ACC112 (cell line): ENCODE measurements at regions not wholly inside any gene's neighbourhood (a gene's known extent, or its start where the extent isn't known, plus 50 kb on each side); places are given as distances from the start of the nearest gene placed in this dataset.
"Not testable (repeated sequence)": the region's sequence is repeated elsewhere in the genome, so short reads cannot be mapped to it uniquely, and the experiment has no call there.

ENCODE experiments used
- H2AFZ ChIP-seq: fragments of 200-600 bp; sonication (generic); one replicate; pipeline ENCODE4 v1.6.0; 2017; ENCODE audit warnings: antibody characterized with exemption, low read length; ENCODE audit not compliant: unreplicated experiment
- H3K27ac ChIP-seq: fragments of 200-600 bp; sonication (generic); 2 replicates; pipeline ENCODE4 v1.5.1; 2014; ENCODE audit warnings: low read depth, mild to moderate bottlenecking, antibody characterized with exemption, low read length, moderate library complexity
- H3K27me3 ChIP-seq: fragments of 200-600 bp; sonication (generic); 2 replicates; pipeline ENCODE4 v1.6.1; 2014; ENCODE audit warnings: mild to moderate bottlenecking, antibody characterized with exemption, low read length, moderate library complexity, mixed read lengths; ENCODE audit not compliant: insufficient read depth
- H3K36me3 ChIP-seq: fragments of 200-600 bp; sonication (generic); 2 replicates; pipeline ENCODE4 v1.6.1; 2016; ENCODE audit warnings: mild to moderate bottlenecking, antibody characterized with exemption, low read length, moderate library complexity, mixed read lengths; ENCODE audit not compliant: insufficient read depth
- H3K4me1 ChIP-seq: fragments of 200-600 bp; sonication (generic); one replicate; pipeline ENCODE4 v1.6.1; 2016; ENCODE audit warnings: low read length, mixed read lengths; ENCODE audit not compliant: insufficient read depth, unreplicated experiment, control insufficient read depth
- H3K4me3 ChIP-seq: fragments of 200-600 bp; sonication (generic); 2 replicates; pipeline ENCODE4 v1.5.1; 2014; ENCODE audit warnings: mild to moderate bottlenecking, low read depth, low read length
- H3K79me2 ChIP-seq: fragments of 200-600 bp; sonication (generic); one replicate; pipeline ENCODE4 v1.6.0; 2016; ENCODE audit warnings: low read length; ENCODE audit not compliant: control insufficient read depth, unreplicated experiment, insufficient read depth

DNA sequence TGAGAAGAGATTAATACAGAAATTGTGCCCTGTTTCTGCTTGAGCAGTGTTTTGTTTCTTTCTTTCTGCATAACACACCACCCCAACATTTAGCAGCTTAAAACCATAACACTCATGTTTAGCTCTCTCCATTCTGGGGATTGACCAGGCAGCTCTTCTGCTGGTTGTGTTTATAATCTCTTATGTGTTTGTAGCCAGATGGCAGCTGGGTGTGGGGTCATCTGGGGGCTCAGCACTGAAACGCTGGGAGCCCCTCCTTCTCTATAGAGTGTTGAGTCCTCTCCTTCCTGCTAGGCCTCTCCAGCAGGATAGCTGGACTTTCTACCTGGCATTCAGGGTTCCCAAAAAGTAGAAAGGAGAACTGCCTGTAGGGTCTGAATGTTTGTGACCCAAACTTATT, 270.6 kb downstream of the TTC8 start:
- Histone ChIP-seq H2AFZ (no peak overlapping the region), H3K36me3 (no peaks in the 10 kb centered on the region), H3K27ac (no peak overlapping the region), H3K4me1 (no peaks in the 10 kb centered on the region), H3K27me3 (peaks cover 4% of the 10 kb centered on the region; the same call in 1 of the 2 replicates), H3K79me2 (no peaks in the 10 kb centered on the region), H3K4me3 (no peak overlapping the region)

DNA sequence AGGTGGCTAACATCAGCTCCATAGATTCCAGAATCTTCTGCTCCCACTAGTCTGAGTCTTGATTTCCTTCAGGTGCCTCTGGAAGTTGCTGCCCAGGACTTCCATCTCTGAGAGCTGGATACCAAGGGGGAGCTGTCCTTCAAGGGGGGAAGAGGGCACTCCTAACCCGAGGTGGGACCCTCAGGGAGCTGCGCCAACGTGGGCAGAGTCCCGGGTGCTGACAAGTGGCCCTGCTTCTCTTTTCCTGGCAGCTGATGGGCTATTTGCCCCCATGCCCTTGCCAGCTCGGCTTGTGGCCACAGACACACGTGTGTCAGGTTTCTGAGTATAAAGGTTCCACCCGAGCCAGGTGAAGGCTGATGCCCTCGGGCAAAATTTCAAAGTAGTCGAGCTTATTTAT, 272.5 kb downstream of the TTC8 start:
- H3K27ac ChIP-seq, result no peak overlapping the region
- H3K79me2 ChIP-seq, result no peaks in the 10 kb centered on the region
- peaks cover 4% of the 10 kb centered on the region; the same call in 1 of the 2 replicates for H3K27me3 ChIP-seq
- no peaks in the 10 kb centered on the region for H3K36me3 ChIP-seq
- no peak overlapping the region for H2AFZ ChIP-seq
- no peak overlapping the region for H3K4me3 ChIP-seq
- H3K4me1 ChIP-seq, result no peaks in the 10 kb centered on the region

DNA sequence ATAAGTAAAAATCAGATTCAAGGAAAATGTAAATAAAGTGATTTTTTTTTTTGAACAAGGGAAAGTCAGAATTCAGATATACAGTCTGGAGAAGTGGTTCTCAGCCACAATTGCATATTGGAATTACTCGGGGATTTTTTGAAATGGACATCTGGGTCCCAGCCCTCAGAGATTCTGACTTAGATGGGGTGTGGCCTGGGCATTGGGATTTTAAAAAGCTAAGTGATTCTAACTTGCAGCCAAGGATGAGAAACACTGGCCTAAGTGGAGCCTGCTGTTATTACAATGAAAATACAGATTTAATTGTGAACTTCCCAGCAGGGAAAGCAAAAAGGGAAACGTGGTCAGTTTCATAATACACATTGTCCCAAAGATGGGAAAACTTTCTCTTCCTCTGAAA, 273.8 kb downstream of the TTC8 start:
- H3K36me3 ChIP-seq, result no peaks in the 10 kb centered on the region
- H3K79me2 ChIP-seq, result no peaks in the 10 kb centered on the region
- H3K27ac ChIP-seq, result no peak overlapping the region
- no peak overlapping the region for H2AFZ ChIP-seq
- H3K4me1 ChIP-seq, result no peaks in the 10 kb centered on the region
- H3K27me3 ChIP-seq, result 0 out of 2 replicates have a peak, but pooled peaks cover 3% of the 10 kb centered on the region
- no peak overlapping the region for H3K4me3 ChIP-seq

DNA sequence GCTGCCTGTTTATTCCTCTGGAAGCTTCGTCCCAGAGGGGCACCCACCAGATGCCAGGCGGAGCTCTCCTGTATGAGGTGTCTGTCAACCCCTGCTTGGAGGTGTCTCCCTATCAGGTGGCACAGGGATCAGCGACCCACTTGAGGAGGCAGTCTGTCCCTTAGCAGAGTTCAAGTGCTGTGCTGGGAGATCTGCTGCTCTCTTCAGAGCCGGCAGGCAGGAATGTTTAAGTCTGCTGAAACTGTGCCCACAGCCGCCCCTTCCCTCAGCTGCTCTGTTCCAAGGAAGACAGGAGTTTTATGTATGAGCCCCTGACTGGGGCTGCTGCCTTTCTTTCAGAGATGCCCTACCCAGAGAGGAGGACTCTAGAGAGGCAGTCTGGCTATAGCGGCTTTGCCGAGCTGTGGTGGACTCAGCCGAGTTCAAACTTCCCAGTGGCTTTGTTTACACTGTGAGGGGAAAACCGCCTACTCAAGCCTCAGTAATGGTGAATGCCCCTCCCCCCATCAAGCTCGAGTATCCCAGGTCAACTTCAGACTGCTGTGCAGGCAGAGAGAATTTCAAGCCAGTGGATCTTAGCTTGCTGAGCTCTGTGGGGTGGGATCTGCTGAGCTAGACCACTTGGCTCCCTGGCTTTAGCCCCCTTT, 279.8 kb downstream of the TTC8 start:
- not testable (repeated sequence) for H2AFZ ChIP-seq, H3K4me1 ChIP-seq, H3K79me2 ChIP-seq, H3K4me3 ChIP-seq, H3K27ac ChIP-seq, H3K36me3 ChIP-seq
- peaks cover 14% of the 10 kb centered on the region; the same call in 1 of the 2 replicates for H3K27me3 ChIP-seq

DNA sequence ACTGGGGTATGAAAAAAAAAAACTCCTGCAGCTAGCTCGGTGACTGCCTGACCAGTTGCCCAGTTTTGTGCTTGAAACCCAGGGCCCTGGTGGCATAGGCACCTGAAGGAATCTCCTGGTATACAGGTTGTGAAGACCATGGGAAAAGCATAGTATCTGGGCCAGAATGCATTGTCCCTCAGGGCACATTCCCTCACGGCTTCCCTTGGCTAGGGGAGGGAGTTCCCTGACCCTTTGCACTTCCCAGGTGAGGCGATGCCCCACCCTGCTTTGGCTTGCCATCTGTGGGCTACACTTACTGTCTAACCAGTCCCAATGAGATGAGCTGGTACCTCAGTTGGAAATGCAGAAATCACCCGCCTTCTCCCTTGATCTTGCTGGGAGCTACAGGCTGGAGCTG, 280.4 kb downstream of the TTC8 start:
- H3K4me1 ChIP-seq, H3K36me3 ChIP-seq, H3K79me2 ChIP-seq, H2AFZ ChIP-seq, H3K4me3 ChIP-seq, H3K27ac ChIP-seq: not testable (repeated sequence)
- H3K27me3 ChIP-seq, result peaks cover 14% of the 10 kb centered on the region; the same call in 1 of the 2 replicates
